OCI-LY1 (cell line): ENCODE measurements at regions not wholly inside any gene's neighbourhood (a gene's known extent, or its start where the extent isn't known, plus 50 kb on each side); places are given as distances from the start of the nearest gene placed in this dataset.

Source experiments
- CTCF ChIP-seq: fragments of 200-600 bp; sonication (generic), shearing (Covaris generic); IDR thresholded peaks from 2 replicates; pipeline ENCODE4 v1.5.1; 2017; ENCODE audit warnings: mild to moderate bottlenecking, antibody characterized with exemption, low read length, moderate library complexity, mixed read lengths
- EZH2 ChIP-seq: fragments of 200-600 bp; sonication (generic), shearing (Covaris generic); IDR thresholded peaks from 2 replicates; pipeline ENCODE4 v1.8.0; 2017; ENCODE audit warnings: borderline replicate concordance, mixed run types, mild to moderate bottlenecking, antibody characterized with exemption, low read length, moderate library complexity, mixed read lengths

GRCh38 chr4:176927664-176928063, 134.9 kb upstream of the VEGFC start:
- TF ChIP-seq CTCF = no peak
- TF ChIP-seq EZH2 = no peak
